HG03025 (cell line): ENCODE measurements at regions not wholly inside any gene's neighbourhood (a gene's known extent, or its start where the extent isn't known, plus 50 kb on each side); places are given as distances from the start of the nearest gene placed in this dataset.
"Not testable (repeated sequence)": the region's sequence is repeated elsewhere in the genome, so short reads cannot be mapped to it uniquely, and the experiment has no call there.

ENCODE experiments used
- ATAC-seq: cut with Tn5 transposase; IDR thresholded peaks from one replicate; pipeline ENCODE4 v1.9.1; 2021; ENCODE audit warnings: mild to moderate bottlenecking, moderate library complexity; ENCODE audit not compliant: unreplicated experiment, low FRiP score

DNA sequence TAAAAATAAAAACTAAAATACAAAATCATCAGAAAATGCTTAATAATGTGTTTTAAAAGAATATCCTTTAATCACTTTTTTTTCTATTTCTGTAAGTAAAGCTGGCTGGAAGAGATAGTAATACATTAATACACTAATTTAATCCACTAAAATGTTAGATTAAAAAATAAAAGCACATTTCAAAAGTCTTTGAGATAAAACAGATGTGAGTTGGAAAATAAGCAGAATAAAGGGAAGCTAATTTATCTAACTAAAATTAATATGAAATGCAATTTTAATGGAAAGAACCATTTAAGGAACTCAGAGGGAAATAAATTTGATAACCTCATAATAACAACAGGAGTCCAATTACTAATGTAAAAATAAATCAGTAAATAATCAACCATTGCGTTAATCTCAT lies 774.8 kb upstream of the MBL2 start:
- no peak for ATAC-seq

DNA sequence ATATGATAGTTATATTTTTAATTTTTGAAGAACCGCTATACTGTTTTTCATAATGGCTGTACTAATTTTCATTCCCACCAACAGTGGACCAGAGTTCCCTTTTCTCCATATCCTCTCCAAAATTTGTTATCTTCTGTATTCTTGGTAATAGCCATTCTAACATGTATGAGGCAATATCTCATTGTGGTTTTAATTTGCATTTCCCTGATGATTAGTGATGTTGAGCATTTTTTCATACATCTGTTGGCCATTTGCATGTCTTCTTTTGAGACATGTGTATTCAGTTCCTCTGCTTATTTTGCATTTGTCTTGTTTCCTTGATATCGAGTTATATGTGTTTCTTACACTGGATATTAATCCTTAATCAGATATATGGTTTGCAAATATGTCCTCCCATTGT lies 770.8 kb upstream of the MBL2 start:
- ATAC-seq: no peak

DNA sequence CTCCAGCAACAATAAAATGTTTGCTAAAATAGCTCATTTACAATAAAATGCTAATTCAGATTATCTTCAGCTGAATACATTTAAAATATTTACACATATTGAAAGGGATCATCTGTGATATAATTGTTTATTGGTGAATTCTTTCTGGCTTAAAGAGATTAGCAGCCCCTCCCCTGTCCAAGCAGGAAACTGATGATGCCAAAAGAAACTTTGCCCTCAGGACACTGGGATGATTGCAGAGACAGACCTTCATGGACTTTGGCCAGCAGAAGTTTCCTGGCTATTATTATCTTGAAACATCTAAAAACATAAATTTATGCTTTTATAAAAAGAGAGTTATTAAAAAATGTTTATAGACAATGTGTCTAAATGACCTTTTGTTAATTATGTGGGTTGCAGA lies 764.9 kb upstream of the MBL2 start:
- ATAC-seq: no peak

DNA sequence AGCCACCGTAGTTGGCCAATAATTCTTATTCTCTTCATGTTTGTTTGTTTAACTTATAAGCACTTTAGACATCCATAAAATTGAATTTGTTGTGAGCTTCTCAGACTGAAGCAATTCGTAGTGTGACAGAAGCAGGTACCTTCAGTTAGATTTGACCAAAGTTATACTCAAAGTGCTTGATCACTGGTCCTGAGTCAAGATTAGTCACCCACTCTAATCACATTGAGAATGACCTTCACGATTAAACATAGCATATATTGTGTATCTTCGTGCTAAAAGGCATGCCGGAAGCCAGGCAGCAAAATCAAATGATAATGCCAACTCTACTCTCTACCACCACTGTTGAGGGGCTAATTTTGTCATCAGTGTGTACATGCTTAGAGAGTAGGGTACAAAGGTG lies 763.7 kb upstream of the MBL2 start:
- no peak for ATAC-seq

DNA sequence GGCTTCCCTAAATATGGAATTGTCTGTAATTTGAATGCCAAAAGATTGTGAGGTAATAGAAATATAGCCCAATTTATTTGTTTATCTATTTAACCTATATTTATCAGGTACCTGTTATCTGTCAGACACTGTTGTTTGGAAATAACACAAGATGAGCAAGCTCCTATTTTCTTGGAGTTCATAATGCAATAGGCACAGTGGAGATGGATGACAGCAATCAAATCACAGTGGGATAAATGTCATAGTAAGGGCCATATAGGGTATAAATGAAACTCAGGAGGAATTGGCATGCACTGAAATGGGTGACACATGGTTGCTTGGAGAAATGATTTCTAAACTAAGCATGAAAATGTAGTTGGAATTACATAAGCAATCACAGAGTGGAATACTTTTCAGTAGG lies 761.8 kb upstream of the MBL2 start:
- ATAC-seq: no peak

DNA sequence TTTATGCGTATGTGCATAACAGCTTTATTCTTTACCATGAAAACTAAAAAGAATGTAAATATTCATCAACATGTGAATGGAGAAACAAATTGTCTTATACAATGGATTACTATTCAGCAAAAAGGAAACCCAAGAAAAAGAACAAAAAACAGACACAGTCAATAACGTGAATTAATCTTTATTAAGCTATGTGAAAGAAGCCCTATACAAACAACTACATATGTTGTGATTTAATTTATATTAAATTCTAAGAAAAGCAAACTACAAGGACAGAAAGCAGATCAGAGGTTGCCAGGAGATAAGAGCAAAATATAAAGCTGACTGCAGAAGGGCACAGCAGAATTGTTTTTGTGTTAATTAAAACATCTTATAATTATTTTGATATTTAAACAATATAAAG lies 756.4 kb upstream of the MBL2 start:
- no peak for ATAC-seq

DNA sequence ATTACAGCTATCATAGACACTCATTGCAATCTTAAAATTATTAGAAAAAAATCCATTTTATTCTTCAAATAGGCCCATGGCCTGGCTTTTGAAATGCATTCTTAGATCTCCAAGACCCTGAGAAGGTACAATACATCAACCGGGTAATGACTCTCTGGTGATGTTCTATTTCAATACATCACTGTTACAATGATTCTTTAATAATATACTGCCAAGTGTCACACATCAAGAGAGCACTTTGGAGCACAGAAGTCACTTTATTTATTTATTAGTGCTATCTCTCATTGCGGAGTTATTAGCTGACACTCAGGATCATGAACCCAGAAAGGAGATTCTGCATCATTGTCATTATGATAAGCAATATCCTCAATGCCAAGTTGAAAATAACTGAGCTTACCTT lies 748.5 kb upstream of the MBL2 start:
- no peak for ATAC-seq

DNA sequence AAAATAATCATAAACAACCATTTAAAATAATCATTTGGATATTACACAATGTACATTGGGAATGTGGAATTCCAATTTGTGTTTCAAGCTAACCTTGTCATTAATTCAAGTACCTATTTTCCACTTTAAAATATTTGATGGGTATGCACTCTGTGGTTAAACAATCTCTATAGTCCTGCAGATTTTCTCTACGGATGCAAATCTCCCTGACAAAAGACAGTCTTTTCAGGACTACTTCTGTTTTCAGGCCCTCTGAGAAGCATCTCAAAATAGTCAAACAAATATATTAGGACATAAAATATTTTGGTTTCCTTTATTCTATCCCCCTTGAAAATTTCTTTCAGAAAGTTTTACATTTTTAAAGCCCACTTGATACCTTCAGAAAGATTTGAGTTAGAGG lies 735.6 kb upstream of the MBL2 start:
- ATAC-seq: no peak

DNA sequence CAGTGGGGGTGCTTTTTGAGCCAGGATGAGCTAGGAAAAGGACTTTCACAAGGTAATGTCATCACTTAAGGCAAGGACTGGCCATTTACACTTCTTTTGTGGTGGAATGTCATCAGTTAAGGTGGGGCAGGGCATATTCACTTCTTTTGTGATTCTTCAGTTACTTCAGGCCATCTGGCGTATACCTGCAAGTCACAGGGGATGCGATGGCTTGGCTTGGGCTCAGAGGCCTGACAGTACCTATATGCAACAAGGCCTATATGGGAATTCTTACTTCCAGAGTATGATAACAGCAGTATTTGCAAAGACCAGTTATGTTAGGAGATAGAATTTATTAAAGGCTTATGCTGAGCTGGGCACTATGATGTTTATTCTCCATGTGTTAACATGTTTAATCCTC lies 731.9 kb upstream of the MBL2 start:
- not testable (repeated sequence) for ATAC-seq

DNA sequence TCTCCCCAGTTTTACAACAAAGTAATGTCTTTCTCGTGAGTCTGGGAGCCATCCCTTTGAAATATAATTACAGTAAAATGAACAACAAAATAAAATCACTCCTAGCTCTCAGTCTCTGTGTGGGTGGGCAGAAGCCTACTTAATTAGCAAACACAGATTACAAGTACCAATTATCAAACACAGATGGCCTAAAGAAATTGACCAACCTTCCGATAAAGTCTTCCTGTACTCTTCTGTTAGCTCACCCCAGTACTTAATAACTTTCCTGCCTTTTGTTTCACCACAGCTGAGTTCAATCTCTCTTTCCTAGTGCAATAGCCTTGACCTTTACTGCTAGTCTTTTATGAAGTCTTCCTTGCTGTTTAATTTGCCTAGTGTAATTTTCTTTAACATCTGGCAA lies 719.2 kb upstream of the MBL2 start:
- ATAC-seq: no peak

DNA sequence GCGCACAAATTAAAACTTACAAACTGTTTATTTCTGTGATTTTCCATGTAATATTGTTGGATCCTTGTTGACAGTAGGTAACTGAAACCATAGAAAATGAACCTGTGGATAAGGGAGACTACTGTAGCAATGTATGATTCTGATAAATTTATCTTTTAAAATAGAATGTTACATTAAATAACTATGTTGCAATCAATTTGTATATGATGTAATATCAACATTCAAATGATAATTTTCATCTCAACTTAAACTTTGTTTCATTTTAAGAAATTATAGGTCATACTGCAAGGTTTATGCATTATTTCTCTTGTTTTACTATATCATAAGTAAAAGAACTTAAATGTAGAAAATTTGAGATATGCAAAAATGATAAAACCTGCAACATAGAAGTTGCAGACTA lies 718.0 kb upstream of the MBL2 start:
- no peak for ATAC-seq

DNA sequence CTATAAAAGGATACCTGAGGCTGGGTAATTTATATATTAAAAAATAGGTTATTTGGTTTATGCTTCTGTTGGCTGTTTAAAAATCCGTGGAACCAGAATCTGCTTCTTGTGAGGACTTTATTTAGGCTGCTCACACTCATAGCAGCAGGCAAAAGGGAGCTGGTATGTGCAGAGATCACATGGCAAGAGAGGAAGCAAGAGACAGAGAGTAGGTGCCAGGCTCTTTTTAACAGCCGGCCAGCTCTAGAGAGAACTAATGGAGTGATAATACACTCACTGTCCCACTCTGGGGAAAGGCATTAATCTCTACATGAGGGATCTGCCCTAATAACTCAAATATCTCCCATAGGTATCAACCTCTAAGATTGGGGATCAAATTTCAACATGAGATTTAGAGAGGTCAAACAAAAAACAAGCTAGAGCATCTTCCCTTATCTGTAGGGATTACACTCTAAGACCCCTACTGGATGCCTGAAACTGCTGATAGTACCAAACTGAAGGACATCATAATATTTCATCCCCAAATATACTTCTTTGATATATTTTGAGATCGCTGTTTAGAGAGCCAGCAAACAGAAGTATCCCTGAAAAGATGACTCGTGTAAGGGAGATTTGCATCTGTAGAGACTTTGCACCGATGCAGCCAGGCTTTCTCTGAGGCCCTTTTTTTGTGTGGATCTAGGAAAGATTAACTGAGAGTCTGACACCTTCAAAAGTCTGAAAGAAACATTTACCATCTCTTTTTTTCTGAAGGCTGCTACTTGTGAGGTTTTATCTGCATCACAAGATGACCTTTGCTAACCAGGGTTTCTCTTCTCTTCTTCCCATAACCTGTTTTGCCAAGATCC lies 717.0 kb upstream of the MBL2 start:
- ATAC-seq: no peak

DNA sequence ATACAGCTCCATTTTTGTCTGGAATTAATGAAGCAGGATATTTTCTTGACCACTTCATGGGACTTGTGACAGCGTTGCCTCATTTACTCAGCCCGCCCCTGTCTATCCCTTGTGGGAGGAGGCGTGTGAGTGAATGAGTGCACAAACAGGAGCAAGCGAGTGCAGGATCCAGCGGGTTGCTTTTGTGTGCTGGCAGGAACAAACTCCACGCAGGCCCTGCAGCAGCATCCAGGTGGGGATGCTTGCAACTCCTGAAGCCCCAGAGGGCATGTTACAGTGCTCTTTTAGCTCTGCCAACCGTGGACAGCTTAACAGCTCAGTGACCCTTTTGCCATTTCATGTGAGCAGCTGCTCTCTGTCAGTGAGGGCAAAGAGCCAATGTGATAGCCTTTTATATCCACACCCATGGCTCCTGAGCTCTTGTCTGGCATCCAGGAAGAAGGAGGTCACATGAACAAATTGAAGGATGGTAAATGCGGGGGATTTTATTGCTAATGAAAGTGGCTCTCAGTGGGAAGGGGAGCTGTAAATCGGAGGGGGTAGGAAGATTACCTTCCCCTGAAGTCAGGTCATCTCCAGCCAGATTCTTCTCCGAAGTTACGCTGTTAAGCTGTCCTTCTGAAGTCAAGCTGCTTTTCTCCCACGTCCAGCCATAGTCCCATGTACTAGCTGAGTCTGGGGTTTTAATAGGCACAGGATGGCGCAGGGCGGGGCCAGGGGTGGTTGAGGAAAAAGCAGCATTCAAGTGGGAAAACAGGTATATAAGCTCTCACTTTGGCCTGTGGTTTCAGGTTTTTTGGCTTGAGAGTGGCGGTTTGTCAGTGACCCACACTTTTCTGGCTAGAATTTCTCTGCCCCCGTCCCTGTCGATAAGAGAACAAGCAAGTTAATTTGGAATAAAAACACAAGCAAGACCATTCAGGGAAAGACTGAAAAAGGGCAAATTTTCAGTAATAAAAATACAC lies 714.7 kb upstream of the MBL2 start:
- no peak for ATAC-seq

DNA sequence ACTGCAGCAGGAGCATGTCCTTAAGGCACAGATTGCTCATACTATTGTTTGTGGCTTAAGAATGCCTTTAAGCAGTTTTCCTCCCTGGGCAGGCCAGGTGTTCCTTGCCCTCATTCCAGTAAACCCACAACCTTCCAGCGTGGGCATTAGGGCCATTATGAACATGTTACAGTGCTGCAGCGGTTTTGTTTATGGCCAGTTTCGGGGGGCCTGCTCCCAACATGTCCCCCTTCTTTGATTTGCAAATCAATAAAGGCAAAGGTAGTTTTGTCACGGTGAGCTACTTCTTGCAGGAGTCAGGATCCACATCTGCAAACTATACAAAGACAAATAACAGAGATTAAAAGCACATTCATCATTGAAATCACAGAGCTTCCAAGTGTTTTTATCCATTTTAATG lies 712.8 kb upstream of the MBL2 start:
- not testable (repeated sequence) for ATAC-seq

DNA sequence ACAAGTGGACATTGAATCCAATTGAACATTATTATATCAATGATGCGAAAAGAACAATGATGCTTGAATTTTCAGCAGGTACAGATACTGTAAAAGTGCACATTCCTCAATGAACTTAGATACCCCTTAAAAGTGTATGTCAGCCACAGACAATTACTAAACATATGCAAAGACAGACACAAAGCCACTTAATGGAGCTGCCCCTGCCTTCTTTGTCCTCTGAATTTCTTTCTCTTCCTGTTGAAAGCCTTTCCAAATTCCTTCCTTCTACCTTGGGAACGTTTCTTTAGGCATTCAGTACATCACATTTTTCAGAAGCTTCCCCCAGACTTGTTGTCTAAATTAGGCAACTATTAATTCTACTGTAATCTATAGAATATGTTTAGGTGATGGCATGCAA lies 706.8 kb upstream of the MBL2 start:
- ATAC-seq: no peak

DNA sequence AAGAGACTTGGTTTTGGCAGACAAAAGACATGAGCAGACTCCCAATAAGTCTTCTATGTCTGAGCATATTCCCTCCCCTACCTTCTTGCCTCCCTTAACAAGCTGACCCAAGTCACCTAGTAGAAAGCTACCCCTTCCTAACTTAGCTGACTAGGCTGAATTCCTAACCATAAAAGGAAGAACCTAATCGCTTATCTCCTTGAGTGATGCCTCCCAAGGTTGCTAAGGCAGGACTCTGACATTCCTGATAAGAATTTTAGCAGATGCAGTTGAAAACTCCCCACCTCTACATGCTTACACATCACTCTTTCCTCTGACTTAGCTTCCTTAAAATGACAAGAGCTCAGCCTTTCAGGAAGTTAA lies 704.7 kb upstream of the MBL2 start:
- no peak for ATAC-seq

DNA sequence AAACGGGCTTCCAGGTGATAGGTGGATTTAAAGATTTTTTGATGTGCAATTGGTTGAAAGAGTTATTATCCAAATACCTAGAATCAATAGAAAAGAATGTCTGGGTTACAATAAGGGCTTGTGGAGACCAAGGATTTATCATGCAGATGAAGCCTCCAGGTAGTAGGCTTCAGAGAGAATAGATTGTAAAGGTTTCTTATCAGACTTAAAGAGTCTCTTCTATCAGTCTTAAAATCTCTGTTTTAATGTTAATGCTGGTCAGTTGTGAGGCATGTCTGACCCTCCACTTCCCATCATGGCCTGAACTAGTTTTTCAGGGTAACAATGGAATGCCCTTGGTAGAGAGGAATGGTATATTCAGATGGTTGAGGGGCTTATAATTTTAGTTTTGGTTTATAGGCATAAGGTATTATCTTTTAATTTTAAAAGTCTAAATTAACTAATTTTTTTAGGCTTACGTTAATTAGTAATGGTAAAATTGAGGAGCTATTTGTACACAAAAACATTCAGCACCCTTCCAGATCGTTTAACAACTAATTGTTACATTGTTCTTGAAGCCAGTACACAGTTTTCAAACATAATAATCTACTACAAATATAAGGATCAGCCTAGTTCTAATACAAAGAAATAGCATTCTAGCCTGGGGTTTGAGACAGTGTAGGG lies 704.2 kb upstream of the MBL2 start:
- no peak for ATAC-seq

DNA sequence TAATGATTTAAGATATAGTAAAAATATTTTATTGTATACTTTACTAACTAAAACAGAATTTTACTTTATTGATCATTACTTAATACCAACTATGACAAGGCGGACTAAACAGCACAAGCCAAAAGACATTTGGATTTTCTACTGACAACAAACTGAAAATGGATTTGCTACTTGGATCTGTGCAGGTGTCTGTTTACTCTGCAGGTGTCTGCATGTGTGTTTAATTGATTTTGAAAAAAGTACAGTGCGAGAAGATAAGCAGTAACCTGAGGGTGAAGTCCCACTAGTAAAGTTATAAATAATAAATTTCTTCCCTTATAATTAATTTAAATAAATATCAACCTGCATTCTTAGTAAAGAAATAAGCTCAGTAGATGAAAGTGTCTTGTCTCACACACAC lies 696.8 kb upstream of the MBL2 start:
- ATAC-seq: no peak

DNA sequence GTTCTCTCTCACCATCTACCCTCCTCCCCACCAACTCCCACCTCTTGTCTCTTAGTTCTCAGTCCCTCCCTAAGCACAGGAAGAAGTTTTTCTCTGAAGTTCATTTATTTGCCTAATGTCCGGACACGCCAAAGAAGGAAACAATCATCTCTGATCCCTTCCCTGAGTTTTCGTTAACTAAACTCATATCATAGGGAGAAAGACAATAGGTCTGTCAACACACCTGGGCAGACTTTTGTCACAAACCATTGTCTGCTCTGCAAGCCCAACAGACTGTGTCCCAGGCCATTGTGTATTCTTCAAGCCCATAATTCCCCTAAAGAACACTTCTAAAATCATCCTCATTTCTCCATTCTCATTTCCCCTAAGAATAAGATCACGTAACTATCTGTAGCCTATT lies 691.0 kb upstream of the MBL2 start:
- no peak for ATAC-seq

DNA sequence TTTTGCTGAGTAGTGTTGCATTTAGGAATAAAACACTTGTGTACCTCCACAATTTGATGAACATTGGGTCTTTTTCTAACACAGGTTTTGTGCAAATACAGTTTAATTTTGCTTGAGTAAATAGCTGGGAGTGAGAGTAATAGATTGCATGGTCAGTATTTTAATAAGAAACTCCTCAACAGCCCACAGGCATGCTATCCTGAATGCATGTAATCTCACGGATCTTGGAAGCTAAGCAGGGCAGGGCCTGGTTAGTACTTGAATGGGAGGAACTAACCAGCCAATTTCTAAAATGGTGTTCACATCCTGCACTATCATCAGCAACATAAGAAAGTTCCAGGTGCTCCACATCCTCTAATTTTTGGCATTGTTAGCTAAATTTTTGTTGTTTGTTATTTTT lies 685.4 kb upstream of the MBL2 start:
- no peak for ATAC-seq

DNA sequence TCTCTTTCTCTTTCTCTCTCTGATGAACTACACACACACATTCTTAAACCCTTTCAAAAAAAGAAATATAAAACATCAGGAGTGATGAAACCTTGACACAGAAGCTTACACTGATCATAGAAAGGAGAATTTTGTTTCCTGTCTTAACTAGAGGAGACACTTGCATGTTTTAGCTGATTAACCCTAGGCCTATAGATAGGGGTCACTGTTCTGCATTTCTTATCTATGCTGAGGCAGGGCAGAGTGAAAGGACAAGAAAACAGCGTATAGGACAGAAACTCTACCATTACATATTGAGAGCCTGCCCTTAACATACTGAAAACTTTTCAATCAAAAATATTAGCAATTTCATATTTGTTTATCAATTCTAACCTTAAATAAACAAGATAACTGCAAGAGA lies 680.6 kb upstream of the MBL2 start:
- no peak for ATAC-seq
